ENCODE measurements at regions not wholly inside any gene's neighbourhood (a gene's known extent, or its start where the extent isn't known, plus 50 kb on each side); places are given as distances from the start of the nearest gene placed in this dataset.
"Not testable (repeated sequence)": the region's sequence is repeated elsewhere in the genome, so short reads cannot be mapped to it uniquely, and the experiment has no call there.

DNA sequence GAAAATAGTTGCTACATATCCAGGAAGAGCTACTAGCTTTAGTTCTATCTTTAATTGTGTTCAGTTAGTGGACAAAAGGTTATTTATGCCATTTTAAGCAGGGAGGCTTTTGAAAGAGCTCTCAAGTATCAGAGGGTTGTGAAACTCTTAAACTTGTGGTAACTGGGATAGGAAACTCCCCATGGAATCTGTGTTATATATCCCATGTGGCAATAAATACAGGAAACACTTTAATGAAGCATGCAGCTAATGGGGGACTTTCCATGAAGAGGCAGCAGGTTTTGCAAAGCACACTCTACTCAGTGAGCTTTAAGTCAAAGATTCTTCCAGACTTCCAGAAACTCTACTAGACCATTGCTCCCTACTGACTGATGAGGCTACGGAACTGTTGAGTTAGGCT lies 805.0 kb upstream of the C9orf72 start:
- DNase-seq, result no peak

DNA sequence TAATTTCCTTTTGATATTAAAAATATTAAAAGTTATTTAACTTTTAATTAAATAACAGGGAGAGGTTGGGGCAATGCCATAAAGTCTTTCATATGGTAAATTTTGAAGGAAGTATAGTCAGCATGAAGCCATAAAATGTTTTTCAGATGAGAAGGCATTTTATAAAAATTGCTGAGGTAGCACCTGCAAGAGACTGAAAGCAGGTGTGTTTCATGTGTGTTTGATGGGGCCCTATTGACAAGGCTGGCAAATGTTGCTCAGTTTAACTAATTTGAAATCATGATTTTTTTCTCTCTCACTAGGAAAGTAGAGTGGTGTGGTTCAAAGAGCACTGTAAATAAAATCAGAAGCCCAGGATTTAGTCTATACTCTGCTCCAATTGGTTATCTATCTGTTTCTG lies 805.8 kb upstream of the C9orf72 start:
- DNase-seq, result no peak

DNA sequence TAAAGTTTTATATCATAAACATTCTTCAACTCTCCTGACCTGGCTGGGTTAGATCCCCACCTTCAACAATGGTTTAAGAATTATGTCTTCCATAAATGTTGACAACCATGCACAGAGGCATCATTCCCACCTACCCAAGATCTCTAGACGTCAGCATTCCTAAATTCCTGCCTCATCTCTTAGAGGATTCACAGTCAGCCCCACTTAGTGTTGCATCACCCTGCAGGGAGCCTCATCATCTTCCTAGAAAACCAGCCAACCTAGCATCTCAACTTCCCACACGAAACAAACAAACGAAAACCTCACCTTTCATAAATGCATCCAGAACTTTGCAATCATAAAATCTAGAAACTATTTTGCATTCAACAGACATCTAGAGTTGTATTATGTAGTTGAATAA lies 816.1 kb upstream of the C9orf72 start:
- DNase-seq, result no peak

DNA sequence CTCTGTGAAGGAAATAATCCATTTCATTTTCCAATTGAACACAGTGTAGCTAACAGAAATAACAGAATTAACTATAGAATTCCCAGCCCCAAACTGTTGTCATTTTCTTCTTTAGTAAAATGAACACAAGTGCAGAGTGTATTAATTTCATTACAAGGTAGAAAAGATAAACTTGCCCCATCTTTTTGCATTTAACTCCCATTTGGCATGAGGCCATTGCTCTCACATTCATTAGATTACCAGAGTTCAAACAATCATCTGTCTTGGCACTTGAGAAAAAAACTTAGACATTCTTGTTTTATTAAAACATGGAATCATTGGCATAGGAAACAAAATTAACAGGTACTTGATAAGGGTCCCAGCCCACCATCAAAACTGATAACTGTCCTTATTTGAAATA lies 821.5 kb upstream of the C9orf72 start:
- DNase-seq, result no peak

DNA sequence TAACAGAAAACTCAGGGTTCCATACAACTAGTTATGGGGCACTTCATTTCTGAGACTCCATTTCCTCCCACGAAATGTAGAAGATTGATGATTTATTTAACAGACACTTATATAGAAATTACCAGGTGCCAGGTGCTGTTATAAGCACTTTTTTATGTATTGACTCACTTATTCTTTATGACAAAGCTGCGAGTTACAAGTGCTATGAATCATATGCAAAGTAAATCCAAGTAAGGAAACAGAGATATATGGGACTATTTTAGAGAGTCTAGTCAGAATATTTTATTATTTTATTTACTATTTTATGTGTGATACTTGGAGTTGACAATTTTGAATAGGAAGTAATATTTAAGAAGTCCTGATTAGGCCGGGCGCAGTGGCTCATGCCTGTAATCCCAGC lies 822.8 kb upstream of the C9orf72 start:
- DNase-seq, result no peak

DNA sequence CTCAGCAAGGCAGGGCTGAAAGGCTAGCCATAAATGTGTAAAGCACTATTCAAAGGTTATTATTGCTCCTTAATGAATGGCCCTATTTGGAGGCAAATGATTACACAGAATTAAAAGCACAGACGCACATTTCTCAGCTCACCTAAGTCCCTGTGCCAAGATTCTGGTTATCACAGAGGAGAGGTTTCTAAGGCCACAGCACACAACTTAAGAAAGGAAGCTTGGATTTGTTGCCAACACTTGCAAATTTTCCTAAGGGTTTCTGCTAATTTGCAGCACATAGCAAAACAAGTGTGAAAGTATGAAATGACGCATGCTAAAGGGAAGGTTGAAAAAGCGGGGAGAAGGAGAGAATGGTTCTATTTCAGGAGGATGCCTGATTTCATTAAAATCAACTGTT lies 834.1 kb upstream of the C9orf72 start:
- DNase-seq, result no peak

DNA sequence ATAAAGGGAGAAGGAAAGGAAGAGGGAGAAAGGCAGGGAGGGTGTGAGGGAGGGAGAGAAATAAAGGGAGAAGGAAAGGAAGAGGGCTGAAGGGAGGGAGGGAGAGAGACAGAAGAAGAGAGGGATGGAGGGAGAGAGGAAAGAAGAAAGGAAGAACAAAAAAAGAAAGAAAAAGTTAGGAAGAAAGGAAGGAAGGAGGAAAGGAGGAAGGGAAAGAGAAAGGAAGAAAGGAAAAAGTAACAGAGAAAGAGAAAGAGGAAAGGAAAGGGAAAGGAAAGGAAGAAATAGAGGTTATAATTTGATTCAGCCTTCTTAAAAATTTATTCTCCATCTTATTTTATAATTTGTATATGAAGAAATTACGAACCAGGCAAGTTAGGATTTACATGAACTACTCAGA lies 836.6 kb upstream of the C9orf72 start:
- no peak for DNase-seq

DNA sequence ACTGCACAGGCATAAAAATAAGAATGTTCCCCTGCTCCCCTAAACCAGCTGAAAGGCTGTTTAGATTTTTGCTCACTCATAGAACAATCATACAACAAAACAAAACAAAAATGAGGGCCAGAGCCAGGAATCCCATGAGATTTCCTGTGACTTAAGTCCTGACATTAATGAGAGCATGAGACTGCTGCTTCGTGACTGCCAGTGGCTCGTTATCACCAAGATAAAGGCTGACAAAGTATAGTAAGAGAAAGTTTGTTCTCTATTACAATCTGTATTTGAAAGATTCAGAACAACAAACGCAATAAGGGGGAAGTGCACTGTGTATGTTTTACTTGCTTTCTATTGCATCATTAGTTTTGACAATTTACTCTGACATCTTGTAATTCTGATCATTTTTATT lies 837.1 kb upstream of the C9orf72 start:
- DNase-seq, result no peak

DNA sequence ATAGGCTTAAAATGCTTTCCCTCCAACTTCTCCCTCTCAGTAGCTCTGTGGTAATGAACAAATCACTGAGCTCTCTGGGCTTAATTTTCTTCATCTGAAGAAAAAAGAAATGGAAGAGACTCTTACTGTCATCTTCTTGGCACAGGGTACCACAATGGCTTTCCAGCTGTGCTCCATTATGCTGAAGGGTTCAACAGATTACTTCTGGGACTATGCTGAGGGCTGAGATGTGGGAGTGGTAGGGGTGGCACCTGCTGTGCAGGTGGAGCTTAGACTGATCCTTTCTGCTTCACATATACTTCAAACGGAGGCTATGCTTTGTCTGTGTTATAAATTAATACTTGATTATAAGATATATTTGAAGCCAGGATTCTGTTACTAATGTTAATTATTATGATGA lies 840.2 kb upstream of the C9orf72 start:
- no peak for DNase-seq

DNA sequence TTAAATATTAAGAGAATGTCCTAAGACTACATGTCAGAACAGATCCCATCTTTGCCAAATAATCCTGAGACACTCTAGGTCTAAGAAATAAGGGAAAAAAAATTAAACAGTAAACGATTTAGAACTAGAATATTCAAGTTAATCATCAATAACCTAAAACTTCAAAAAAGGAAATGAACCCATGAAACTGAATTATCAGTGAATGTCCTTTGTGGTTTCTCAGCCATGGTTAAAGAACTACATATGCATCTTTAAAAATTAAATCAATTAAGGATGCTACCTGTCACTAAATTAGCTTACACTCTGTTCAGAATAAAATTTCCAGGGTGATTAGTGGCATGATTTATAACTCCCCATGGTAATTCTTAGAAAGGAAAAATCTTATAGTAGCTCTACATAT lies 850.0 kb upstream of the C9orf72 start:
- no peak for DNase-seq

DNA sequence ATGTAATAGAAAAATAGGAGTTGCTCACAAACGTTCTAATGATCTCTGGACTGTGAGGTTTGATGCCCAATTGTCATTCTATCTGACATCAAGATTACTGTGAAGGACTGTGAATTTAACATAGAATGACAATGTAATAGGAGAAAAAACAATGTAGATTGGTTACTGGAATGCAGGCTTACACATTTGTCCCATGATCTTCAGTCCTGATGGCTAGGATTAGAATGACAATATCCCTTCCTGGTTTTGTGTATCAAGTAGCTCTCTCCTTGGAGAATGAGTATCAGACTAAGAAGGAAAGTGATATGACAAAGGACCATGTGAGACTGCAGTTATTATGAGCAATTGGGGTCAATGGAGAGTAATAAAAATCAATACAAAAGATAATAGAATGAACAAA lies 862.2 kb upstream of the C9orf72 start:
- DNase-seq, result no peak

DNA sequence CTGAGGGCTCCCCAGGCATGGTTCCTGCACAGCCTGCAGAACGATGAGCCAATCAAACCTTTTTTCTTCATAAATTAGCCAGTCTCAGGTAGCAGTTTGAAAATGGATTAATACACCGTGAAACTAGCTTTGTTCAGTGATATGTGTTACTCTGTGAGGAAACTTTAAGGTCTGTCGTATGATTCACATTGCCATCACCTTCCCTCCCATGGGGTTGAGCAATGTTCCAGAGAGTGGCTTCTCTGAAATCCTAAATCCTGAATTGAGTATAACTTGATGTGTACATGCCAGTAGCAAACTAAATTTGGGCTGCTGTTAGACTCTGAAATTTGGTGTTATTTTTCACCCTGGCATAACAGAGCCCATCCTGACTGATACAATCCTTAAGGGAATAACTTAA lies 866.4 kb upstream of the C9orf72 start:
- DNase-seq, result no peak

DNA sequence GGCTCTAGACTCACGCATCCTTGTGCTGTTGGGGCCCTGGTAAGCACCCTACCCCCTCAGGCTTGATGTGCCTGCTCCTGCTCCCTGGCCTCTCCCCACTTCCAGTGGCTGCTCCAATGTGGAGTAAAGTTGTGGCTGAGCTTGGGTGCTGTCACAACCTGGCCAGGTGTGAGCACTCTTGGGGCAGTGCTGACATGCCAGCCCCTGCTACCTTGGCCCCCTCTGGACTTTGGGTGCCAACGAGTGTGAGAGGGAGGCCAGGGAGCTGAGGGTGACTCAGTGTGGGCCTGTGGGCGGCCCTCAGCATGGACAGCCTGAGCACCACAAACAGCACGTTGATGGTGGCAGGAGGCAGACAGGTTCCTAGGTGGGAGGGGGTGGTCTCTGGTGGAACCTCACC lies 870.2 kb upstream of the C9orf72 start:
- no peak for DNase-seq

DNA sequence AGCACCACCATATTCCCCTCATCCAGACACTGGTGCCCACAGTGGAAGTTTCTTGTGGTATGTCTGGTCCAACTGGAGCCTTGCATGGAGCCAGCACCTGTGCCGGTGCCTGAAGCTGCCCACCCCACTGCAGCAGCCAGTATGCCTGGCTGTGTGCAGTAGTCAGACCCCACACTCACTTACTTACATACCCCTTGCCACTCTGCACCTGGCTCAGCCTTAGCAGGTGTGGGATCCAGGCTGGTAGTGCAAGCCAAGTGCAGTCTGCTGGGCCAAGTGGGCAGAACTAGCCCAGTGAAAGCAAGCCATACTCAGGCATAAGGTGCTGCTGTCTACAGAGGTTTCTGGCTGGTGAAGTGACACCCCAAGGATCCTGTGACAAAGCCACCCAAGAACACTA lies 871.4 kb upstream of the C9orf72 start:
- no peak for DNase-seq

DNA sequence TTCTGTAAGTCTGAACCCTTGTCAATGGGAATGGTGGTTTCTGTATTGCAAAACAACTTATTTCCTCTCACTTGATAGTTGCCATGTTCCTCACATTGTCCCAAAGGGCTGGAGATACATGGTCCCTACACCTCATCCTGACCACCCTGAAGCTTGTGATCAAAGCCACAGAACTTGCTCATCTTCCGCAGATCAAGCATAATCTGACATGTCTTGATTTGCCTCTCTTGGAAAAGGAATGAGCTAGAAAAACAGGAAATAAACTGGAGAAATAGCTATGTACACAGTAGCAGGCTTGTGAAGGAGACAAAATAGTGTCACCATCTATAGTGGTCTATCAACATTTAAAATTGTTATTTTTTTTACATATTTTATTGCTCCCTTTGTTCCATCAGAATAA lies 871.9 kb upstream of the C9orf72 start:
- DNase-seq, result no peak

DNA sequence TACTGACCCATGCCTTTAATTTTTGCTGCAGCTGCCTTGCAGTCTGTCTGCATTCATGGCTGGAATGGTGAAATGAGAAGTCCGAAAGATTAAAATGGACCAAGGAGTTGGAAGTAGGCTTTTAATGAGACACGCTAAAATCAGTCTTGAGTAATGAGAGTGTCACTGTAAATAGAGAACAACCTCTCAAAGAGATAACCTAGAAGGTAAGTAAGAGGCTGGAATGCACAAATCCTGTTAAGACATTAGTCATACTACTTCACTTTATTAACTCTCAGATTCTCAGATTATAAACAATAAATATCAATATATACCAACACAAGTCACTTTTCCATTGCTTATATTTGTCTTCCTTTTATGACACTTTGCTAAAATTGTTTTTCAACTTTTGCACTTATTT lies 880.6 kb upstream of the C9orf72 start:
- DNase-seq, result no peak

DNA sequence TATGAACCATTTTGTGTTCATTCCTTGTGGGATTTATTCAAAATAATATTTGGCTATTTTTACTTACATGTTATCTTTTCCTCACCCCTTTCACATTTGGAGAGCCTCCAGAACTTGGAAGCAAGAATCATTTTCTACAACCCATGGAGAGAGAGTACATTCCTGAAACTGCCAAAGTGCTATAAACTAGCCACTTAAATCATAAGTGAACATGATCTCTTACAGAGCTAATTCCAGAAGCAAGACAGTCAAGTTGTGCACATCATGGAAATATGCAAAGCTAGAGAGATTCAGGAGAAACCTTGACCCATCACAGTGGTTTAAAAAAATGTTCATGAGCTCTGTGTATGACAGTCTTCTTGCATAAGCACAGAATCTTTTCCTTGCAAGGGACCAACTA lies 883.6 kb upstream of the C9orf72 start:
- DNase-seq, result no peak

DNA sequence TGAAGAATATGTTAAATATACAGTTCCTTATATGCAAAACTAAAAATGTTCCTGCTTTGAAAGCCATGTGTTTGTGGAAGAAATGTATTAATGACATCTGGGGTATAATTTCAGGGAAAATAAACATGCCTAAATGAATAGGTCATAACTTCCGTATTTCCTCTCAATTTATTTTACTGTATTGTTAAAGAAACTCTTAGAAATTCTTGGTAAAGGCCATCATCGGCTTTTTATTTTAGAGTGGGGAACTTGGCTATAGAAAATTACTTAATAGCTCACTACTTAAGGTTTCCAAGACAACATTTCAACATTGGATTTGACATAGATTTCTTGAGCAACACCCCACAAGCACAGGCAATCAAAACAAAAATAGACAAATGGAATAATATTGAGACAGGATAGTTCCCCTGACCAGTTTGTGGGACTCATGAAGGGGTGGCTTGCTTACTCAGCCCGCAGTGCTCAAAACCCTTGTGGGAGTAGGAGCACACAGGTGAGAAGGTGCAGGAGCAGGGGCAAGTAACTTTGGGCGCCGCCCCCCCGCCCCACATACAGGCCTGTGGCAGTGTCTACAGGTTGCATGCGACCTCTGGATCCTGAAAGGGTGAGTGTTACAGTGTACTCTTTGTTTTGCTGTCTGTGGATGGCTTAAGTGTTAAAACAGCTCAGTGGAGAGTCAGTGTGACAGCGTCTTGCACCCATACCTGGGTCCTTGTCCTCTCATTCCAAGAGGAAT lies 891.4 kb upstream of the C9orf72 start:
- no peak for DNase-seq

DNA sequence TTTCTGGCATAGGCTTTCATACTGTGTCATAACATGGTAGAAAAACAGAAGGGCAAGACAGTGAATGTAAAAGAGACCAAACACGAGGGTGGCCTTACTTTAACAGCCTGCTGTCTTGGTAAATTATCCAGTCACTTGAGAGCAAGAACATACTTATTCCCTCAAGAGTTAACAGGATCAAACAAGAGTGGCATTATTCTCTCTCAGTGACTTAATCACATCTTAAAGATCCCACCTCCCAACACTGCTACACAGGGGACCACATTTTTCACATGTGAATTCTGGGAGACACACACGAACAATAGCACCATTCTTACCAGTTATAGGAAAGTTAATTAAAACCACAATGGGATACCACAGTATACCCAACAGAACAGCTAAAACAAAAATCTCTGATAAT lies 898.0 kb upstream of the C9orf72 start:
- DNase-seq, result no peak

DNA sequence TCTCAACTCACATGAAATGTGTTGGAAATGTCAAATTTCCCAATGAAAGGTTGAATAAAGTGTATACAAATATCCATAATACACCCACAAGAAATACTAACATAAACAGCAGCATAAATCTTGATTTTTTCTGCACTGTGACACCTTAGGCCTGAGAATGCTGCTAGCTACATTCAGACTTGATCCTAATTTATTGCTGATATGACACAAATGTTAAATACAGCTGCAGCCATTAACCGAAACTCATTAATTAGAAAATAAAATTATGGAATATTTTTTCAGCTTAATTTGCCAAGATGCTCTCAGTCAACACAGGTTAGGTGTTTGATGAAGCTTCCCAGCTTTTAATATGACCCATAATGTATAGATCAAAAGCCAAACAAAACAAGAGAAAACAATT lies 914.3 kb upstream of the C9orf72 start:
- DNase-seq, result no peak

DNA sequence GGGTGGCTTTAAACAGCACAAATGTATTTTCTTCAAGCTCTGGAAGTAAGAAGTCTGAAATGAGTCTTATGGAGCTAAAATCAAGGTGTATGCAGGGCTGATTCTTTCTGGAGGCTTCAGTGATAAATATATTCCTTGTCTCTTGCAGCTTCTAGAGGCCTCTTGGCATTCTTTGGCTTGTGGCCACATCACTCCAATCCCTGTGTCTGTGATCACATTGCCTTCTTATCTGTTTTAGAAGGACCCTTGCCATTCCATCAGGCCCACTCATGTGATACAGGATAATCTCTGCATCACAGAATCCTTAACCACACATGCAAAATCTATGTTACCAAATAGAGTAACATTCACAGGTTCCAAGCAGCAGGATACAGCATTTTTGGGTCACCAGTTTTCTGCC lies 917.8 kb upstream of the C9orf72 start:
- no peak for DNase-seq

DNA sequence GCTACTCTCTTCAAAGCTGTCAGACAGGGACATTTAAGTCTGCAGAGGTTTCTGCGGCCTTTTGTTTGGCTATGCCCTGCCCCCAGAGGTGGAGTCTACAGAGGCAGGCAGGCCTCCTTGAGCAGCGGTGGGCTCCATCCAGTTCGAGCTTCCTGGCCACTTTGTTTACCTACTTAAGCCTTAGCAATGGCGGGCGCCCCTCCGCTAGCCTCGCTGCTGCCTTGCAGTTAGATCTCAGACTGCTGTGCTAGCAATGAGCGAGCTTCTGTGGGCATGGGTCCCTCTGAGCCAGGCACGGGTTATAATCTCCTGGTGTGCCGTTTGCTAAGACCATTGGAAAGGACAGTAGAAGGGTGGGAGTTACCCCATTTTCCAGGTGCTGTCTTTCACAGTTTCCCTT lies 924.9 kb upstream of the C9orf72 start:
- not testable (repeated sequence) for DNase-seq

DNA sequence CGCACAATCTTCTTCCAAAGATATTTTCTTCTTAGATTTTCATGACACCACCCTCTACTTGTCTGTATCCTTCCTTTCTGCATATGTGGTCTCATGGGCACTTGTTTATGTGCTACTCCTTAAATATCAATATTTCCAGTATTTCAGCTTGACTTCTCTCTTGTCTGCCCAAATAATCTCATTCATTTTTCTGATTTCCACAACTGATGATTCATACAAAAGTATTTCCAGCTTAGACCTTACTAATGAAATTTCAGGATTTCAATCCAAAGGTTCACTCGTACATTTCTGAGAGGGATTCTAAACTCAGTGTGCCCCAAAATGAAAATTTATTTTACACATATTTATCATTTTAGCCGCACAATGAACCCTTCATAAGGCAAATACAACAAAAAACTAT lies 928.9 kb upstream of the C9orf72 start:
- no peak for DNase-seq

DNA sequence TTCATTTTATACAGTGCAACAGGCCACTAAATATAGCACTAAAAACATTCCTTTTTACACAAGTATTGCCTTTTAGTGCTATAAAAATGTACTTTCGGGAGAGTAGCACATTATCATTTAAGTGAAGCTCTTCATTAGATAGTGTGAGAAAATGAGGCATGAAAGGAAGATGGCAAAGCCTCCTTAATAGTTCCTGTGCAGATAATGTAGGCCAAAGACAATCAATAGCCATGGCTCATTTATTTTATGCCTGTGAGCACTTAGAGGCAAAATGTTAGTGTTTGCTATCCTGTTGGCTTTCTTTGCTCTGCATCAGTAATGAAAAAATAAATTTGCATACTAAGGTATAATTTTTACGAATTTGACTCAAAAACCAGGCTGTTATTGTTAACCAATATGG lies 929.5 kb upstream of the C9orf72 start:
- no peak for DNase-seq

DNA sequence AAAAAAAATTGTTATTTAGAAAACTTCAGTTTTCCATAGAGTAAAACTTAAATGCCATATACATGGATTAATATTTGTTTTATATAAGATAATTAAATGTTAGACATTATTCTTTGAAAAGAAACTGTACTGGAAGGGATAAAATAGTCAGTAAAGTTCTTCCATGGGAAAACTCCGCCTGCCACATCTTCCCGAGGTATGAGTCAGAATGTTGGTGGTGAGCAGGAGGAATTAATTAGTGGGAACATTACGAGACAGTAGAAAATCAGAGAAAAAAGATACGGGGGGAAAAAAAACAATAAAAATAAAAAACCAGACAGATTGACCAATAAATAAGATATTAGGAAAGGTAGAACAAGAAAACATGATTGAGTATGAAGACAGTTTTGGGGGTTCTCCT lies 930.3 kb upstream of the C9orf72 start:
- DNase-seq, result no peak

DNA sequence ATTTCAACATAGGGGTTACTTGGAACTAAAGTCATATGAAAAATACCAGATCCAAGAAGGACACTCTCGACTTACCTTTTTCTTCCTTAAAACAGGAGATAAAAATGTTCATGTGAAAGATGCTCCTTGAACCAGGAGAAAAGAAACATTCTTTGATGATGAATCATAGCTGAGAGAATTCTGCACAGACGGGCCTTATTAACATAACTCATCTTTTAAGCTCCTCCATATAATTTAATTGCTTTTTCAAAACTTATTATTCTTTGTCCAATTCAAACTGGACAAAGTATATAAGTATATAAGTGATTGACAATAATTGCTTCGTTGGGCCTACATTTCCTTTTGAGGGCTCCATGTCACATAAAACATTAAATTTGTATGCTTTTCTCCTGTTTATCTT lies 945.2 kb upstream of the C9orf72 start:
- DNase-seq, result no peak

Measured in NCI-H2107 (cell line).